ENCODE measurements at regions not wholly inside any gene's neighbourhood (a gene's known extent, or its start where the extent isn't known, plus 50 kb on each side); places are given as distances from the start of the nearest gene placed in this dataset.

DNA sequence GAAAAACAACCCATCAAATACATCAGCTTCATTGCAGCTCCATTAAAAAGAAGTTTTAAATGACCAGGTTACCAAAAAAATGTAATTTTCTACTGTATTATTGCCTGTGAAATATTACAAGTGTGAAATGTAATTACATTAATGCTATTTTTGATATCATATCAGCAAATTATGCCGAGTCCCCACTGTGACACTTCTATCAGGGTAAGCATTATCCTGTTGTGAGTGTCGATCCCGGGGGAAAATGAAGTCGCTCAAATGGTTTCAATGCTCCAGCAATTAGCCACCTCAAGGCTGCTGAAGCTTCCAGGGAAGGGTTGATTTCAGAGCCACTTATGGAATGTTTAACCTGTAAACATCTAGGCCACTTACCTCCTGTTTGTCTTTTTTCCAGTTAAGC lies 70.4 kb downstream of the RCN1 start:
- H3K27ac ChIP-seq, result no peak overlapping the region
- TF ChIP-seq, protein P1, sequence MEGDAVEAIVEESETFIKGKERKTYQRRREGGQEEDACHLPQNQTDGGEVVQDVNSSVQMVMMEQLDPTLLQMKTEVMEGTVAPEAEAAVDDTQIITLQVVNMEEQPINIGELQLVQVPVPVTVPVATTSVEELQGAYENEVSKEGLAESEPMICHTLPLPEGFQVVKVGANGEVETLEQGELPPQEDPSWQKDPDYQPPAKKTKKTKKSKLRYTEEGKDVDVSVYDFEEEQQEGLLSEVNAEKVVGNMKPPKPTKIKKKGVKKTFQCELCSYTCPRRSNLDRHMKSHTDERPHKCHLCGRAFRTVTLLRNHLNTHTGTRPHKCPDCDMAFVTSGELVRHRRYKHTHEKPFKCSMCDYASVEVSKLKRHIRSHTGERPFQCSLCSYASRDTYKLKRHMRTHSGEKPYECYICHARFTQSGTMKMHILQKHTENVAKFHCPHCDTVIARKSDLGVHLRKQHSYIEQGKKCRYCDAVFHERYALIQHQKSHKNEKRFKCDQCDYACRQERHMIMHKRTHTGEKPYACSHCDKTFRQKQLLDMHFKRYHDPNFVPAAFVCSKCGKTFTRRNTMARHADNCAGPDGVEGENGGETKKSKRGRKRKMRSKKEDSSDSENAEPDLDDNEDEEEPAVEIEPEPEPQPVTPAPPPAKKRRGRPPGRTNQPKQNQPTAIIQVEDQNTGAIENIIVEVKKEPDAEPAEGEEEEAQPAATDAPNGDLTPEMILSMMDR (IDR thresholded peaks at IDR 0.05), result no peak
- TF ChIP-seq ZFX (IDR thresholded peaks at IDR 0.05; ENCODE audit: borderline replicate concordance), result no peak

DNA sequence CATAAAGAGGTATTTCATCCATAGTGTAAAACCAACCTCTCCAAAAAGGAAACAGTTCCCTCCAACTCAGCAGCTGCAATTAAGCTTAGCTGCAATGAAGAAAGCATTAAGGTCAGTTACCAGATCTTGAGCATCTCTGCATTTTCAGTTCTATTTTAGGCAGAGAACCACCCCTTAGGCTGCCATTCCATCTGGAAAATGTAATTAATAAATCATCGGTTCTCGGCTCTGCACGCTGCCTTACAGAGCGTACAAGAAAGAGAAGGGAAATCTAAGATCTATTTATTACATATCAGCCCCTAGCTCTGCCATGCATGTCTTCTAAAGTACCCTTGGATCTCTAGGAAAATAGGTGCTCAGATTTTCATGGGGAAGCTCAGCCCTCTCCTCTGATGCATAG lies 71.5 kb downstream of the RCN1 start:
- H3K27ac ChIP-seq, result no peak overlapping the region

GRCh38 chr11:32162906-32163305 lies 72.0 kb downstream of the RCN1 start:
- no peak overlapping the region for H3K27ac ChIP-seq

More for the DNA sequence above, 71.5 kb downstream of the RCN1 start:
- TF ChIP-seq, protein P1 (IDR thresholded peaks at IDR 0.05), result no peak
- no peak for TF ChIP-seq ZFX (IDR thresholded peaks at IDR 0.05; ENCODE audit: borderline replicate concordance)

GRCh38 chr11:32163557-32163956 lies 72.7 kb downstream of the RCN1 start:
- H3K27ac ChIP-seq, result no peak overlapping the region
- TF ChIP-seq, protein P1 (IDR thresholded peaks at IDR 0.05), result no peak
- TF ChIP-seq ZFX (IDR thresholded peaks at IDR 0.05; ENCODE audit: borderline replicate concordance), result no peak

More at GRCh38 chr11:32162906-32163305, 72.0 kb downstream of the RCN1 start:
- TF ChIP-seq, protein P1 (IDR thresholded peaks at IDR 0.05), result no peak
- no peak for TF ChIP-seq ZFX (IDR thresholded peaks at IDR 0.05; ENCODE audit: borderline replicate concordance)

DNA sequence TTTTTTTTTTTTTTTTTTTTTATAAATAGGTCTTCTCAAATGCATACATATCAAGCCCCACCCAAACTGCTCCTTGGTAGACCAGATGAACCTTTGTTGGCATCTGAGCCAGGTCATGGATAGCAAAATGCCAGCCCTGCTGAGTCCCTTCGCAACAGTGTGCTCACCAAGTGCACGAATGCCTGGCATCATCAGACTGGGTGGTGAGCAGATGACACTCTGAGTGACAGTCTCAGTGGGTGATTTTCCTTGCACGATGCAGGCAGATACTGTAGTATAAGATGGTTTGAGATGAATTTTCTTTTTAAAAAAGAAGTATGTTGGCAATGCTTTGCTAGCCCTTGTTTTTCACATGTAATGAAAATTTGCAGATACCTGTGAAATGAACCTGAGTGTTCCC lies 74.0 kb downstream of the RCN1 start:
- H3K27ac ChIP-seq, result no peak overlapping the region
- TF ChIP-seq ZFX (IDR thresholded peaks at IDR 0.05; ENCODE audit: borderline replicate concordance), result no peak
- TF ChIP-seq, protein P1 (IDR thresholded peaks at IDR 0.05), result no peak

- no peak overlapping the region for H3K27ac ChIP-seq
- TF ChIP-seq ZFX (IDR thresholded peaks at IDR 0.05; ENCODE audit: borderline replicate concordance), result no peak
- TF ChIP-seq, protein P1 (IDR thresholded peaks at IDR 0.05), result no peak
Observed at GRCh38 chr11:32168924-32169323, 78.0 kb downstream of the RCN1 start.

DNA sequence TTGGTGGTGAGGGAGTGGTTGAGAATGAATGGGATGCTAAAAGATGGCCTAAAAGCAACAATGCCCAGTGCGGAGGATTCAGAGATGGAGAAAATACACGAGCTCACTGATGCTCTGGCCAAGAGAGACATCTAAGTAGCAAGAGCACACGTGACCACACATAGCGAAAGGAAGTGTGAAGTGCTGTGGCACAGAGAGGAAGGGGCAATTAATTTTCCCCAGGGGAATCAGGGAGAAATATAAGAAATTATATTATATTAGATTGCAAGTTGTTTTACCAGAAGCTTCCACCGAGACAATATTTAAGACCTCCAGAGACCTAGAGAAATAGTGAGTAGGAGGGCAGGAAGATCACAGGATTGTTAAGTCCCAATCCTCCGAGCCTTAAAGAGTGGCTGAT lies 80.6 kb downstream of the RCN1 start:
- TF ChIP-seq, protein P1 (IDR thresholded peaks at IDR 0.05), result no peak
- TF ChIP-seq ZFX (IDR thresholded peaks at IDR 0.05; ENCODE audit: borderline replicate concordance), result no peak
- H3K27ac ChIP-seq, result no peak overlapping the region

All from 22Rv1 (cell line).